ENCODE measurements at regions not wholly inside any gene's neighbourhood (a gene's known extent, or its start where the extent isn't known, plus 50 kb on each side); places are given as distances from the start of the nearest gene placed in this dataset.

GRCh38 chr10:61547297-61547696 is 94.1 kb upstream of the TMEM26 start:
- DNase-seq (ENCODE audit: low spot score) = no peak

- no peak for DNase-seq (ENCODE audit: low spot score)
These were observed 92.0 kb upstream of the TMEM26 start for GRCh38 chr10:61545170-61545569.

GRCh38 chr10:61543831-61544230 is 90.7 kb upstream of the TMEM26 start:
- no peak for DNase-seq (ENCODE audit: low spot score)

- no peak for DNase-seq (ENCODE audit: low spot score)
These were observed 89.4 kb upstream of the TMEM26 start for GRCh38 chr10:61542596-61542995.

GRCh38 chr10:61541960-61542359 is 88.8 kb upstream of the TMEM26 start:
- DNase-seq (ENCODE audit: low spot score) = no peak

GRCh38 chr10:61539876-61540275 is 86.7 kb upstream of the TMEM26 start:
- DNase-seq (ENCODE audit: low spot score) = no peak

GRCh38 chr10:61529208-61529607 is 76.0 kb upstream of the TMEM26 start:
- no peak for DNase-seq (ENCODE audit: low spot score)

GRCh38 chr10:61503051-61503450 is 49.9 kb upstream of the TMEM26 start:
- peak; percentile 37 for DNase-seq (ENCODE audit: low spot score)

Data from AG08395 (cell line).